ENCODE measurements at regions not wholly inside any gene's neighbourhood (a gene's known extent, or its start where the extent isn't known, plus 50 kb on each side); places are given as distances from the start of the nearest gene placed in this dataset.

DNA sequence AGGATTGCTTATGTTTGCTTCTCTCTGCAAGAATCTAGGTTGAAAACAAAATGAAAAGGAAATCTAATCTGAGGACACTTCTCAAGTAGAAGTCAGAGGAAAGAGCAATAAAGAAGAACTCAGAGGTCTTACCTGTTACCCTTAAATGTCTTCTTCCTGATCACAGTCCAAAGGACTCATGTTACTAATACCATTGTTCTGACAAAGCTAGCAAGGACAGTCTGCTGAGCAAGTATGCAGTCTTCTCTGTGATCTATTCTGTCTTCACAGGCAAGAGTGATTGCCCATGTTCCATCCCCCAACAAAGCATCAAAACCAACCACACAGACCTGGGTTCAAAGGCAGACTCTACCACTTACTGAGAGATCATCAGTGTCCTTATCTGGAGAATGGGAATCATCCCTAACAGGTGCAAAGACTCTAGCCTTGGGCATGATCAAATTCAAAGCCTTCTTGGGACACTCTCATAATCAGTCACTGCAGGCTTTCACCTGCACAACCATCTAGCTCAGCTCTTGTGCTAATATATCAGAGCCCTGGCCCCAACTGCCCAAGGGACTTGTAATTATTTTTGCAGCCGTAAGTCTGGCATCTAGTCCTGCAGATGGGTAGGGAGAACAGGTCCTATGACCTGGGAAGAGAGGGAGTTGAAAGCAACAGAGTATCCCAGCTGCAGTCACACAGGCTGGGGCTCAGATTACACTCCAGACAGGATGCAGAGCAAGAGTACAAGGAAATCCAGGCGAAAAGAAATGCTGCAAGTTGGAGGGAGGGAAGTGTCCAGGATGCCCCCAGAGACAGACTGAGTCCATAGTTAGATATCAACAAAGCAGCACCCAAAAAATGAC is 97.9 kb upstream of the NUDT4 start:
- H3K36me3 ChIP-seq (ENCODE audit: control insufficient read depth in 2 of 2, insufficient read depth in 1 of 2, low read length in 2 of 2): no peaks in the 10 kb centered on the region
- H3K9me3 ChIP-seq (ENCODE audit: control insufficient read depth, insufficient read depth, low read depth, low read length): no peaks in the 10 kb centered on the region
- TF ChIP-seq PRDM2 (tag by site-specific recombination; IDR thresholded peaks at IDR 0.05; ENCODE audit: borderline replicate concordance): no peak
- no peak for TF ChIP-seq ZBTB49 (tag by site-specific recombination; IDR thresholded peaks at IDR 0.05; ENCODE audit: low read depth)
- no peak for TF ChIP-seq SP7 (tag by site-specific recombination; IDR thresholded peaks at IDR 0.05)
- TF ChIP-seq ZNF791 (tag by site-specific recombination; IDR thresholded peaks at IDR 0.05): no peak
- peak; percentile 84 for TF ChIP-seq SCRT2 (tag by site-specific recombination; IDR thresholded peaks at IDR 0.05)
- TF ChIP-seq ZFHX2 (tag by site-specific recombination; conservative IDR thresholded peaks at IDR 0.05): no peak
- TF ChIP-seq ZBTB44 (tag by site-specific recombination; IDR thresholded peaks at IDR 0.05): 0 out of 2 replicates have a peak, but pooled peaks have one; percentile 7
- TF ChIP-seq ZSCAN16 (tag by site-specific recombination; IDR thresholded peaks at IDR 0.05): peak; percentile 80; the same call in 1 of the 2 replicates
- TF ChIP-seq ZBTB17 (tag by site-specific recombination; IDR thresholded peaks at IDR 0.05): peak; percentile 73
- TF ChIP-seq REPIN1 (tag by site-specific recombination; IDR thresholded peaks at IDR 0.05; ENCODE audit: low read depth): no peak
- TF ChIP-seq ZNF223 (tag by site-specific recombination; IDR thresholded peaks at IDR 0.05): no peak
- TF ChIP-seq, protein P1, sequence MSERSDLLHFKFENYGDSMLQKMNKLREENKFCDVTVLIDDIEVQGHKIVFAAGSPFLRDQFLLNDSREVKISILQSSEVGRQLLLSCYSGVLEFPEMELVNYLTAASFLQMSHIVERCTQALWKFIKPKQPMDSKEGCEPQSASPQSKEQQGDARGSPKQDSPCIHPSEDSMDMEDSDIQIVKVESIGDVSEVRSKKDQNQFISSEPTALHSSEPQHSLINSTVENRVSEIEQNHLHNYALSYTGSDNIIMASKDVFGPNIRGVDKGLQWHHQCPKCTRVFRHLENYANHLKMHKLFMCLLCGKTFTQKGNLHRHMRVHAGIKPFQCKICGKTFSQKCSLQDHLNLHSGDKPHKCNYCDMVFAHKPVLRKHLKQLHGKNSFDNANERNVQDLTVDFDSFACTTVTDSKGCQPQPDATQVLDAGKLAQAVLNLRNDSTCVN (tag by site-specific recombination; optimal IDR thresholded peaks at IDR 0.05): no peak
- peak; percentile 33; the same call in 1 of the 2 replicates for TF ChIP-seq TRIM28 (IDR thresholded peaks at IDR 0.05; ENCODE audit: borderline replicate concordance, low read length)
- TF ChIP-seq ZNF600 (tag by site-specific recombination; IDR thresholded peaks at IDR 0.05): peak; percentile 82
- TF ChIP-seq SCRT1 (tag by site-specific recombination; IDR thresholded peaks at IDR 0.05; ENCODE audit: borderline replicate concordance): peak; percentile 86; the same call in 1 of the 2 replicates
- TF ChIP-seq MZF1 (tag by site-specific recombination; IDR thresholded peaks at IDR 0.05; ENCODE audit: borderline replicate concordance): peak; percentile 65; the same call in 1 of the 2 replicates
- H3K4me1 ChIP-seq (ENCODE audit: control insufficient read depth, insufficient read depth, low read length): no peaks in the 10 kb centered on the region
- ChIA-PET CTCF (no interaction called here), POLR2A (no interaction called here)
- H3K4me3 ChIP-seq (ENCODE audit: low read depth, low read length): no peak overlapping the region
- no peak overlapping the region for H3K27ac ChIP-seq (ENCODE audit: extremely low read depth, low read depth, low read length)

All from HEK293 (cell line).